Chondrocyte (in vitro differentiated cells): ENCODE measurements at regions not wholly inside any gene's neighbourhood (a gene's known extent, or its start where the extent isn't known, plus 50 kb on each side); places are given as distances from the start of the nearest gene placed in this dataset.
A peak's percentile ranks its signal among the peaks of the same experiment; 100 is the strongest.

Experiments
- DNase-seq: peaks from one replicate; pipeline ENCODE4 v3.0.0; 2021; ENCODE audit warnings: mixed read lengths, low spot score
- H3K27ac Mint-ChIP-seq: one replicate; pipeline ENCODE4 v1.8.0; 2021; ENCODE audit warnings: mild to moderate bottlenecking, moderate library complexity, mixed read lengths; ENCODE audit not compliant: unreplicated experiment
- H3K27me3 Mint-ChIP-seq: 2 replicates; pipeline ENCODE4 v1.8.0; 2021; ENCODE audit warnings: low read depth, mixed read lengths
- H3K36me3 Mint-ChIP-seq: 2 replicates; pipeline ENCODE4 v1.8.0; 2021; ENCODE audit warnings: low read depth, mixed read lengths
- H3K4me1 Mint-ChIP-seq: 2 replicates; pipeline ENCODE4 v1.8.0; 2021; ENCODE audit warnings: low read depth, mild to moderate bottlenecking, mixed read lengths
- H3K4me3 Mint-ChIP-seq: one replicate; pipeline ENCODE4 v1.8.0; 2021; ENCODE audit warnings: mild to moderate bottlenecking, moderate library complexity, mixed read lengths; ENCODE audit not compliant: unreplicated experiment
- H3K9me3 Mint-ChIP-seq: 2 replicates; pipeline ENCODE4 v1.8.0; 2021; ENCODE audit warnings: low read depth, mixed read lengths
- TF ChIP-seq, protein P1 (sequence below): fragments of 200-600 bp; sonication (generic); IDR thresholded peaks from 2 replicates; pipeline ENCODE4 v1.5.0; 2021; ENCODE audit warnings: antibody characterized with exemption, mild to moderate bottlenecking, moderate library complexity

- peaks cover 21% of the 10 kb centered on the region for H3K4me1 Mint-ChIP-seq
- no peak for DNase-seq
- H3K4me3 Mint-ChIP-seq: no peak overlapping the region
- H3K9me3 Mint-ChIP-seq: no peaks in the 10 kb centered on the region
- TF ChIP-seq, protein P1, sequence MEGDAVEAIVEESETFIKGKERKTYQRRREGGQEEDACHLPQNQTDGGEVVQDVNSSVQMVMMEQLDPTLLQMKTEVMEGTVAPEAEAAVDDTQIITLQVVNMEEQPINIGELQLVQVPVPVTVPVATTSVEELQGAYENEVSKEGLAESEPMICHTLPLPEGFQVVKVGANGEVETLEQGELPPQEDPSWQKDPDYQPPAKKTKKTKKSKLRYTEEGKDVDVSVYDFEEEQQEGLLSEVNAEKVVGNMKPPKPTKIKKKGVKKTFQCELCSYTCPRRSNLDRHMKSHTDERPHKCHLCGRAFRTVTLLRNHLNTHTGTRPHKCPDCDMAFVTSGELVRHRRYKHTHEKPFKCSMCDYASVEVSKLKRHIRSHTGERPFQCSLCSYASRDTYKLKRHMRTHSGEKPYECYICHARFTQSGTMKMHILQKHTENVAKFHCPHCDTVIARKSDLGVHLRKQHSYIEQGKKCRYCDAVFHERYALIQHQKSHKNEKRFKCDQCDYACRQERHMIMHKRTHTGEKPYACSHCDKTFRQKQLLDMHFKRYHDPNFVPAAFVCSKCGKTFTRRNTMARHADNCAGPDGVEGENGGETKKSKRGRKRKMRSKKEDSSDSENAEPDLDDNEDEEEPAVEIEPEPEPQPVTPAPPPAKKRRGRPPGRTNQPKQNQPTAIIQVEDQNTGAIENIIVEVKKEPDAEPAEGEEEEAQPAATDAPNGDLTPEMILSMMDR: no peak
- H3K27ac Mint-ChIP-seq: no peak overlapping the region
- no peaks in the 10 kb centered on the region for H3K36me3 Mint-ChIP-seq
- H3K27me3 Mint-ChIP-seq: peaks cover 22% of the 10 kb centered on the region
Observed at GRCh38 chr3:186456731-186457191, 87.4 kb downstream of the CRYGS start.

- no peaks in the 10 kb centered on the region for H3K9me3 Mint-ChIP-seq
- H3K27me3 Mint-ChIP-seq: peaks cover 19% of the 10 kb centered on the region
- H3K27ac Mint-ChIP-seq: no peak overlapping the region
- H3K4me3 Mint-ChIP-seq: no peak overlapping the region
- peaks cover 21% of the 10 kb centered on the region for H3K4me1 Mint-ChIP-seq
- DNase-seq: no peak
- H3K36me3 Mint-ChIP-seq: no peaks in the 10 kb centered on the region
- TF ChIP-seq, protein P1: no peak
Observed at GRCh38 chr3:186454881-186455703, 89.1 kb downstream of the CRYGS start.

DNA sequence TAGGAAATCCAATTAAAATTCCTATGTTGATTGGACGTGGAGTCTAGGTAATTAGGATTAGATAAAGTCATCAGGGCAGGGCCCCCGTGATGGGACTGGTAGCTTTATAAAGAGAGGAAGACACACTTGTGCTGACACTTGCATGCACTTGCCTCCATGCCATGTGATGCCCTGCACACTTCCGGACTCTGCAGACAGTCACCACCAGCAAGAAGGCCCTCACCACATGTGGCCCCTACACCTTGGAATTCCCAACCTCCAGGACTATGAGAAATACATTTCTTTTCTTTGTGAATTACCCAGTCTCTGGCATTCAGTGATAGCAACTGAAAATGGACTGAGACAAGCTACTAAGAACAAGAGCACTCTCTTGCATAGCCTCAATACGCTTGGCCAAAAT is 90.6 kb downstream of the CRYGS start:
- no peak overlapping the region for H3K4me3 Mint-ChIP-seq
- H3K9me3 Mint-ChIP-seq: no peaks in the 10 kb centered on the region
- TF ChIP-seq, protein P1: no peak
- peaks cover 20% of the 10 kb centered on the region for H3K27me3 Mint-ChIP-seq
- peaks cover 12% of the 10 kb centered on the region for H3K4me1 Mint-ChIP-seq
- H3K36me3 Mint-ChIP-seq: no peaks in the 10 kb centered on the region
- no peak for DNase-seq
- no peak overlapping the region for H3K27ac Mint-ChIP-seq

GRCh38 chr3:186452517-186452916 is 90.5 kb upstream of the DGKG start:
- Mint-ChIP-seq H3K36me3 (no peaks in the 10 kb centered on the region), H3K9me3 (no peaks in the 10 kb centered on the region), H3K27ac (peak overlapping the region; percentile 80), H3K4me1 (peaks cover 12% of the 10 kb centered on the region), H3K27me3 (peaks cover 28% of the 10 kb centered on the region), H3K4me3 (no peak overlapping the region)
- DNase-seq: no peak
- TF ChIP-seq, protein P1: no peak

DNA sequence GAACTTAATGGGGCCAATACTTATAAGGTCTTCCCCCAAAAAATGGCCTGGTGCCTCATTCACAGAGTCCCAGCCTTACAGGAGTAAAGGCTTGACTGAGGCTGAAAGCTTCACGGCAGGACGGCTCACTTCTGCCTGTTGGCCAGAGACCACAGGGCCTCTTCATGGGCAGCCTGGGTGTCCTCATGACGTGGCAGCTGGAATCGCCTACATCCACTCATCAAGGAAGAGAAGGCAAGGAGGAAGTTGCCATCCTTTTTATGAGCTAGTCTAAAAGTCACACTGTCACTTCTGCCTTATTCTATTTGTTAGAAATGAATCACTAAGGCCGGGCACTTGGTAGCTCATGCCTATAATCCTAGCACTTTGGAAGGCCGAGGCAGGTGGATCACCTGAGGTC is 89.3 kb upstream of the DGKG start:
- H3K9me3 Mint-ChIP-seq: no peaks in the 10 kb centered on the region
- H3K4me1 Mint-ChIP-seq: peaks cover 12% of the 10 kb centered on the region
- no peak overlapping the region for H3K27ac Mint-ChIP-seq
- DNase-seq: no peak
- H3K36me3 Mint-ChIP-seq: no peaks in the 10 kb centered on the region
- TF ChIP-seq, protein P1: no peak
- H3K27me3 Mint-ChIP-seq: peaks cover 26% of the 10 kb centered on the region
- no peak overlapping the region for H3K4me3 Mint-ChIP-seq
